Heart left ventricle (tissue), 13 donors: ENCODE measurements at regions not wholly inside any gene's neighbourhood (a gene's known extent, or its start where the extent isn't known, plus 50 kb on each side); places are given as distances from the start of the nearest gene placed in this dataset.

ENCODE experiments used
- POLR2A ChIP-seq, 2 donors: fragments of 450-650 bp; IDR thresholded peaks; one replicate each; pipeline ENCODE4 v1.6.1; 2017; ENCODE audit warnings: antibody characterized with exemption in 2 of 2, mild to moderate bottlenecking in 2 of 2, moderate library complexity in 2 of 2
- TF ChIP-seq, protein P1 (sequence below), 12 donors: fragments of 200-600 bp; sonication (generic) in 4 of 12; IDR thresholded peaks; one replicate each; pipeline versions ENCODE4 v1.5.0 to v1.8.0; 2018 to 2022; ENCODE audit warnings: antibody characterized with exemption in 12 of 12, mild to moderate bottlenecking in 5 of 12
- donor health status: ischemic (EF 13 %, LVEDD 7.1; RV severe dilation, severe dysfunction).
- donor health status: DM: no; HTN: yes; CAD: no.
- donor health status: DM: no; HTN: no; CAD: no.
- donor health status: ischemic (EF 25% LVEDD 6.9; RV normal size, moderate dysfunction).
- donor health status: ischemic (EF 25% LVEDD 5.7; RV mildly dilated, moderate dysfunction).
- donor health status: ischemic (EF 35%, LVEDD 5.7; RV mildly dilated, moderate dysfunction).
- donor health status: nonischemic (EF 11% LVEDD 7.7; RV severe dilation, severe dysfunction).
- donor health status: DM: yes; HTN: yes; CAD: no.
- donor health status: PGD.
- donor health status: ischemic (EF 29% LVEDD 5.4; RV normal size, mild dysfunction).
- donor health status: nonischemic (EF 23%, LVEDD 6.1; RV moderate dilation, normal function).

- TF ChIP-seq, protein P1, sequence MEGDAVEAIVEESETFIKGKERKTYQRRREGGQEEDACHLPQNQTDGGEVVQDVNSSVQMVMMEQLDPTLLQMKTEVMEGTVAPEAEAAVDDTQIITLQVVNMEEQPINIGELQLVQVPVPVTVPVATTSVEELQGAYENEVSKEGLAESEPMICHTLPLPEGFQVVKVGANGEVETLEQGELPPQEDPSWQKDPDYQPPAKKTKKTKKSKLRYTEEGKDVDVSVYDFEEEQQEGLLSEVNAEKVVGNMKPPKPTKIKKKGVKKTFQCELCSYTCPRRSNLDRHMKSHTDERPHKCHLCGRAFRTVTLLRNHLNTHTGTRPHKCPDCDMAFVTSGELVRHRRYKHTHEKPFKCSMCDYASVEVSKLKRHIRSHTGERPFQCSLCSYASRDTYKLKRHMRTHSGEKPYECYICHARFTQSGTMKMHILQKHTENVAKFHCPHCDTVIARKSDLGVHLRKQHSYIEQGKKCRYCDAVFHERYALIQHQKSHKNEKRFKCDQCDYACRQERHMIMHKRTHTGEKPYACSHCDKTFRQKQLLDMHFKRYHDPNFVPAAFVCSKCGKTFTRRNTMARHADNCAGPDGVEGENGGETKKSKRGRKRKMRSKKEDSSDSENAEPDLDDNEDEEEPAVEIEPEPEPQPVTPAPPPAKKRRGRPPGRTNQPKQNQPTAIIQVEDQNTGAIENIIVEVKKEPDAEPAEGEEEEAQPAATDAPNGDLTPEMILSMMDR (IDR thresholded peaks at IDR 0.05) = no peak
- TF ChIP-seq POLR2A (IDR thresholded peaks at IDR 0.05) = no peak
These were observed 336.0 kb upstream of the SOX5 start for GRCh38 chr12:24285448-24285847.
